Mesenchymal stem cell (in vitro differentiated cells and primary cell): ENCODE measurements at regions not wholly inside any gene's neighbourhood (a gene's known extent, or its start where the extent isn't known, plus 50 kb on each side); places are given as distances from the start of the nearest gene placed in this dataset.
"Not testable (repeated sequence)": the region's sequence is repeated elsewhere in the genome, so short reads cannot be mapped to it uniquely, and the experiment has no call there.

ENCODE experiments used
- DNase-seq: peaks from one replicate; pipeline ENCODE4 v3.0.0-alpha.2; 2013
- H2AFZ ChIP-seq: one replicate; pipeline ENCODE4 v1.6.1; 2013; ENCODE audit warnings: low read depth, mild to moderate bottlenecking, control low read depth, inconsistent platforms, low read length, moderate library complexity
- H2AK5ac ChIP-seq: 2 replicates; pipeline ENCODE4 v1.6.1; 2013; ENCODE audit warnings: low read length, moderate library complexity, mild to moderate bottlenecking, inconsistent platforms; ENCODE audit not compliant: severe bottlenecking
- H2BK120ac ChIP-seq: one replicate; pipeline ENCODE4 v1.6.1; 2013; ENCODE audit warnings: low read depth, mild to moderate bottlenecking, inconsistent platforms, low read length, moderate library complexity
- H2BK12ac ChIP-seq, 2 experiments: one replicate each; pipeline ENCODE4 v1.6.1; 2013; ENCODE audit warnings: inconsistent platforms in 2 of 2, low read length in 2 of 2, mild to moderate bottlenecking in 2 of 2, moderate library complexity in 2 of 2, control low read depth in 1 of 2
- H2BK15ac ChIP-seq: one replicate; pipeline ENCODE4 v1.6.1; 2013; ENCODE audit warnings: mild to moderate bottlenecking, low read depth, inconsistent platforms; ENCODE audit not compliant: poor library complexity, severe bottlenecking
- H2BK5ac ChIP-seq: 2 replicates; pipeline ENCODE4 v1.6.1; 2013; ENCODE audit warnings: low read depth, mild to moderate bottlenecking, low read length, control low read depth, inconsistent platforms; ENCODE audit not compliant: poor library complexity, severe bottlenecking
- H3K14ac ChIP-seq, 2 experiments: one replicate each; pipeline ENCODE4 v1.6.1; 2013; ENCODE audit warnings: inconsistent platforms in 2 of 2, low read length in 2 of 2, control low read depth in 1 of 2, mild to moderate bottlenecking in 1 of 2, moderate library complexity in 1 of 2
- H3K18ac ChIP-seq, 2 experiments: one replicate each; pipeline ENCODE4 v1.6.1; 2013; ENCODE audit warnings: inconsistent platforms in 2 of 2, low read length in 2 of 2, control low read depth in 1 of 2, low read depth in 1 of 2, mild to moderate bottlenecking in 1 of 2
- H3K23ac ChIP-seq, 2 experiments: one replicate each; pipeline ENCODE4 v1.6.1; 2013; ENCODE audit warnings: inconsistent platforms in 2 of 2, low read length in 2 of 2, mild to moderate bottlenecking in 2 of 2, moderate library complexity in 2 of 2, control low read depth in 1 of 2
- H3K27ac ChIP-seq: 2 replicates; pipeline ENCODE4 v1.5.1; 2013; ENCODE audit warnings: mild to moderate bottlenecking, moderate library complexity, low read length, control low read depth, inconsistent platforms; ENCODE audit not compliant: poor library complexity, severe bottlenecking
- H3K27me3 ChIP-seq, 2 experiments: 2 replicates each; pipeline versions ENCODE4 v1.6.1 to v1.7.0; 2013; ENCODE audit warnings: low read length in 2 of 2, mild to moderate bottlenecking in 2 of 2, moderate library complexity in 2 of 2, control low read depth in 1 of 2, inconsistent platforms in 1 of 2; ENCODE audit not compliant: control insufficient read depth in 1 of 2, insufficient read depth in 1 of 2
- H3K36me3 ChIP-seq, 2 experiments: 2 replicates each; pipeline versions ENCODE4 v1.6.1 to v1.7.0; 2013; ENCODE audit warnings: low read length in 2 of 2, control low read depth in 1 of 2, inconsistent platforms in 1 of 2, low read depth in 1 of 2, mild to moderate bottlenecking in 1 of 2; ENCODE audit not compliant: insufficient read depth in 2 of 2, control insufficient read depth in 1 of 2
- H3K4ac ChIP-seq, 2 experiments: one replicate each; pipeline ENCODE4 v1.6.1; 2013; ENCODE audit warnings: inconsistent platforms in 2 of 2, low read length in 2 of 2, mild to moderate bottlenecking in 2 of 2, moderate library complexity in 2 of 2, control low read depth in 1 of 2, low read depth in 1 of 2
- H3K4me1 ChIP-seq: 2 replicates; pipeline ENCODE4 v1.6.1; 2013; ENCODE audit warnings: low read depth, low read length, control low read depth; ENCODE audit not compliant: control insufficient read depth, insufficient read depth
- H3K4me2 ChIP-seq: 2 replicates; pipeline ENCODE4 v1.6.1; 2013; ENCODE audit warnings: low read length, mild to moderate bottlenecking, inconsistent platforms; ENCODE audit not compliant: poor library complexity, severe bottlenecking
- H3K4me3 ChIP-seq, 2 experiments: 2 replicates each; pipeline versions ENCODE4 v1.5.1 to v1.7.0; 2013; ENCODE audit warnings: low read length in 2 of 2, mild to moderate bottlenecking in 2 of 2, control low read depth in 1 of 2, low read depth in 1 of 2; ENCODE audit not compliant: insufficient read depth in 1 of 2
- H3K79me1 ChIP-seq: replicated peaks from 2 replicates; pipeline ENCODE4 v1.6.1; 2013; ENCODE audit warnings: mild to moderate bottlenecking, control low read depth, low read length, inconsistent platforms; ENCODE audit not compliant: poor library complexity, severe bottlenecking
- H3K9ac ChIP-seq: 2 replicates; pipeline ENCODE4 v1.7.0; 2013; ENCODE audit warnings: mild to moderate bottlenecking, low read length, moderate library complexity
- H3K9me3 ChIP-seq: 2 replicates; pipeline ENCODE4 v1.7.0; 2013; ENCODE audit warnings: mild to moderate bottlenecking, low read length; ENCODE audit not compliant: control insufficient read depth
- H4K8ac ChIP-seq: one replicate; pipeline ENCODE4 v1.6.1; 2013; ENCODE audit warnings: inconsistent platforms, mild to moderate bottlenecking, low read length, moderate library complexity
- H4K91ac ChIP-seq: one replicate; pipeline ENCODE4 v1.6.1; 2013; ENCODE audit warnings: mild to moderate bottlenecking, low read length, inconsistent platforms
- WGBS: methylation state at CpG from one replicate; pipeline ENCODE4 v1.1.7; 2013; ENCODE audit warnings: mixed read lengths; 5-methylcytosine and 5-hydroxymethylcytosine counted together

GRCh38 chr10:29861811-29862505 is 197.4 kb downstream of the JCAD start:
- Histone ChIP-seq H3K23ac (no peak overlapping the region), H2BK120ac (no peak overlapping the region), H3K4me1 (peaks cover 24% of the 10 kb centered on the region), H2BK15ac (no peak overlapping the region), H3K9ac (peak overlapping the region; percentile 18), H3K27me3 (peaks cover 0 to 33% of the 10 kb centered on the region in 2 experiments), H3K18ac (no peak overlapping the region), H2AFZ (no peak overlapping the region), H2BK12ac (no peak overlapping the region), H3K79me1 (no peaks in the 10 kb centered on the region), H2AK5ac (no peak overlapping the region), H4K91ac (no peak overlapping the region), H3K27ac (peak overlapping the region; percentile 77), H3K36me3 (no peaks in the 10 kb centered on the region), H3K4me3 (peak overlapping the region in 1 of 2 experiments; percentile 15), H3K9me3 (no peaks in the 10 kb centered on the region), H4K8ac (no peak overlapping the region), H3K14ac (no peak overlapping the region), H3K4ac (no peak overlapping the region), H3K4me2 (no peak overlapping the region), H2BK5ac (no peak overlapping the region)
- 62% methylated on average over 4 of the region's 4 CpGs for WGBS
- no peak for DNase-seq

- H3K9me3 ChIP-seq, H3K36me3 ChIP-seq, H2BK12ac ChIP-seq, DNase-seq, H3K4me3 ChIP-seq, H2AFZ ChIP-seq, H3K14ac ChIP-seq, H3K23ac ChIP-seq, H2BK5ac ChIP-seq, H2BK120ac ChIP-seq, H4K8ac ChIP-seq, H4K91ac ChIP-seq, H3K4me2 ChIP-seq, H2BK15ac ChIP-seq, H3K4ac ChIP-seq, H3K9ac ChIP-seq, H3K79me1 ChIP-seq: not testable (repeated sequence)
- peaks cover 0 to 26% of the 10 kb centered on the region in 2 experiments for H3K27me3 ChIP-seq
- H3K4me1 ChIP-seq, result peaks cover 21% of the 10 kb centered on the region
- peak overlapping the region; percentile 31 for H2AK5ac ChIP-seq
- peak overlapping the region in 1 of 2 experiments; percentile 39 for H3K18ac ChIP-seq
- H3K27ac ChIP-seq, result peak overlapping the region; percentile 95
- 92% methylated on average over 3 of the region's 5 CpGs for WGBS
These were observed 198.2 kb downstream of the JCAD start for GRCh38 chr10:29861231-29861630.

DNA sequence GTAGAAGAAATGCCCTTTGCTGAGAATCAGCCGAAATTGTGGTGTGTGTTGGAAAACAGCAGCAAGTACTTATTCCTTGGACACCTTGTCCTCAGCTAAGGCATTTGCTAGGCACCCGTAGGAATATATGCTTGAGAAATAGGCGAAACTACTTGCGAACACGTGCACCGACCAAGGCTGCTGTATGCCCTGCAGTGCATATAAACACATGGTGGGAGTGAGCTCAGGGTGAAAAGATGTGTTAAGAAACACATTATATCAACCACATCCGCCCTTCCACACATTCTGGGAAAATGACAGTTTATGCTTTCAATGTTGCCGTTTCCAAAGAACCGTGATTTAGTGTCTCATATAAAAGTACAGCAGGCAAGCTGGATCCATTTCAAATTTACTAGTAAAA is 199.2 kb downstream of the JCAD start:
- H3K9me3 ChIP-seq, result no peaks in the 10 kb centered on the region
- H3K14ac ChIP-seq, result no peak overlapping the region
- H2AK5ac ChIP-seq, result no peak overlapping the region
- peak overlapping the region; percentile 66 for H2BK15ac ChIP-seq
- peaks cover 0 to 16% of the 10 kb centered on the region in 2 experiments for H3K27me3 ChIP-seq
- no peak overlapping the region for H2BK120ac ChIP-seq
- peak overlapping the region; percentile 27 for H3K4me2 ChIP-seq
- no peak overlapping the region for H3K23ac ChIP-seq
- peak overlapping the region in 1 of 2 experiments; percentile 89 for H3K4ac ChIP-seq
- no peak overlapping the region for H2AFZ ChIP-seq
- peak overlapping the region in 1 of 2 experiments; percentile 88 for H2BK12ac ChIP-seq
- H2BK5ac ChIP-seq, result peak overlapping the region; percentile 35
- no peaks in the 10 kb centered on the region for H3K36me3 ChIP-seq
- H4K91ac ChIP-seq, result peak overlapping the region; percentile 55
- no peak overlapping the region for H3K9ac ChIP-seq
- peak overlapping the region in 1 of 2 experiments; percentile 65 for H3K18ac ChIP-seq
- peaks cover 19% of the 10 kb centered on the region for H3K4me1 ChIP-seq
- H3K4me3 ChIP-seq, result no peak overlapping the region
- peak; percentile 53 for DNase-seq
- peak overlapping the region; percentile 95 for H3K27ac ChIP-seq
- 73% methylated on average over 6 of the region's 9 CpGs for WGBS
- H4K8ac ChIP-seq, result peak overlapping the region; percentile 47
- no peaks in the 10 kb centered on the region for H3K79me1 ChIP-seq

GRCh38 chr10:29859521-29860130 is 199.8 kb downstream of the JCAD start:
- H3K27ac ChIP-seq, result peak overlapping the region; percentile 95
- H3K18ac ChIP-seq, result peak overlapping the region in 1 of 2 experiments; percentile 65
- H2BK12ac ChIP-seq, result peak overlapping the region in 1 of 2 experiments; percentile 88
- no peak overlapping the region for H3K4me3 ChIP-seq
- peak overlapping the region; percentile 14 for H2AK5ac ChIP-seq
- peak overlapping the region; percentile 27 for H3K4me2 ChIP-seq
- H3K4me1 ChIP-seq, result peaks cover 19% of the 10 kb centered on the region
- H2BK5ac ChIP-seq, result peak overlapping the region; percentile 35
- 92% methylated on average over 6 of the region's 6 CpGs for WGBS
- H3K9ac ChIP-seq, result no peak overlapping the region
- no peak overlapping the region for H3K23ac ChIP-seq
- no peak overlapping the region for H4K91ac ChIP-seq
- H2BK120ac ChIP-seq, result no peak overlapping the region
- H3K79me1 ChIP-seq, result no peaks in the 10 kb centered on the region
- H3K27me3 ChIP-seq, result peaks cover 0 to 14% of the 10 kb centered on the region in 2 experiments
- no peak for DNase-seq
- peak overlapping the region in 1 of 2 experiments; percentile 89 for H3K4ac ChIP-seq
- H4K8ac ChIP-seq, result no peak overlapping the region
- no peaks in the 10 kb centered on the region for H3K36me3 ChIP-seq
- no peak overlapping the region for H2AFZ ChIP-seq
- no peaks in the 10 kb centered on the region for H3K9me3 ChIP-seq
- H3K14ac ChIP-seq, result no peak overlapping the region
- peak overlapping the region; percentile 66 for H2BK15ac ChIP-seq
